BJ (cell line): ENCODE measurements at regions not wholly inside any gene's neighbourhood (a gene's known extent, or its start where the extent isn't known, plus 50 kb on each side); places are given as distances from the start of the nearest gene placed in this dataset.

Experiments
- CTCF ChIA-PET: fragments of 350-600 bp; formaldehyde crosslinking; extraction: SDS; loops from one replicate; lab custom pipeline; 2021; ENCODE audit warnings: antibody characterized with exemption, inconsistent platforms; lab: Yijun Ruan, JAX
- POLR2A ChIA-PET: fragments of 300-600 bp; sonication (Branson Sonifier 250); formaldehyde crosslinking; extraction: SDS; loops from one replicate; lab custom pipeline; 2021; ENCODE audit warnings: antibody characterized with exemption; lab: Charles Lee
- DNase-seq: peaks from one replicate; pipeline ENCODE4 v3.0.0-alpha.2; 2011; ENCODE audit warnings: low read depth
- H3K27me3 ChIP-seq: 2 replicates; pipeline ENCODE4 v1.6.0; 2011; ENCODE audit warnings: low read length; ENCODE audit not compliant: control insufficient read depth, insufficient read depth
- H3K36me3 ChIP-seq: 2 replicates; pipeline ENCODE4 v1.5.1; 2011; ENCODE audit warnings: low read length; ENCODE audit not compliant: control insufficient read depth, insufficient read depth
- H3K4me3 ChIP-seq: 2 replicates; pipeline ENCODE4 v1.5.1; 2011; ENCODE audit warnings: low read depth, mild to moderate bottlenecking, control low read depth, low read length
- CTCF ChIP-seq: IDR thresholded peaks from 2 replicates; pipeline ENCODE4 v1.5.1; 2011; ENCODE audit warnings: low read depth, mild to moderate bottlenecking, control low read depth, inconsistent platforms, low read length, moderate library complexity; ENCODE audit not compliant: insufficient read depth

DNA sequence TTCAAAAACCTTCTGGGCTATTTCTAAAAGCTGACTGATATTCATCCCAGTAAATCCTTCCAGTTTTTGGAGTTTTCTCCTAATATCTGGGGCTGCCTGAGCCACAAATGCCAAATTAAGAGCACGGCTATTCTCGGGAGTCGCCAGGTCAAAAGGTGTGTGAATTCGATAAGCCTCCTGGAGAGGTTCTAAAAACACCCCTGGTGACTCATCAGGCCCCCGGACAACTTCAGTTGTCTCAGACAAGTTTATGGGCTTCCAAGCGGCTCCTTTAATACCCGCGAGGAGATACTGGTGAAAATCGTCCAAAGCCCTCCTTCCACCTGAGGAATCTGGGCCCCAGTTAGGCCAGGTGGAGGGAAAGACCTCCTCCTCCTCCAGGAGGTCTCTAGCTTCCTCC is 677.1 kb downstream of the TMEM121 start:
- H3K4me3 ChIP-seq = no peak overlapping the region
- H3K36me3 ChIP-seq = no peaks in the 10 kb centered on the region
- ChIA-PET CTCF (no interaction called here), POLR2A (no interaction called here)
- TF ChIP-seq CTCF = no peak
- no peak for DNase-seq
- H3K27me3 ChIP-seq = no peaks in the 10 kb centered on the region

DNA sequence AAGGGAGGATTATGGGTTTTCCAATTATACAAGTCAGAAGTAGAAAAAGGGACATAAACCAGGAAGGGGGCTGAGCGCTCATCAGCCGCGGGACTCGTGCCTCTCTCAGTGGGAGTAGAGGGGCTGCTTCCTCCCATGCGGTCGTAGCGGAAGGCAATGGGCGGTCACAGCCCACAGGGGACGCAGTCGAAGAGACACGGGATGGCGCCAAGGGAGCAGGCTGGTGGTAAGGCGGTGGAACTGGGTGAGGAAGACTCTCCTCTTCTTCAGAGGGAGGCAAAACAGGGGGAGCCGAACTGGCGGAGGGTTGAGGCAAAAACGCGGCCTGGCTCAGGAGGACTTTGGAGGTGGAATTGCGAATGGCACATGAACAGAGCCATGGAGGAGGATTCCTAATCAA is 677.7 kb downstream of the TMEM121 start:
- TF ChIP-seq CTCF = no peak
- Histone ChIP-seq H3K27me3 (no peaks in the 10 kb centered on the region), H3K4me3 (no peak overlapping the region), H3K36me3 (no peaks in the 10 kb centered on the region)
- ChIA-PET CTCF (no interaction called here), POLR2A (no interaction called here)
- no peak for DNase-seq

DNA sequence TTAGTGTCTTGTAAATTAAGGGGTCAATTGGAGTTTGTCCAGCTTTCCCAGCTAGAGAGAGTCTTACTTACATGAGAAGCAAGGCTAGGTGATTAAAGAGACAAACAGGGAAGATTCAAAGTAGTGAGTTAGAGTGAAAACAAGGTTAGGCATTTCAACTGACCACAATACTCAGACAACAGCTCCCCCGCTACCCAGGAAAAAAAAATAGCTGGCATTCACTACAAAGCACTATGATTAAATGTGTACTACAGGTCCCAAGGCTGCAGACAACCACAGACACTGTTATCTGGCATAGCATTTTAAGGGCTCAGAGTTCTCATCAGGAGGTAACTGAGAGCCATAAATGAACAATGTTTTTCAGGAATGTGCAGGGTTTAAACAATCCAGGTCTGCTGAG is 680.9 kb downstream of the TMEM121 start:
- no peaks in the 10 kb centered on the region for H3K36me3 ChIP-seq
- no peaks in the 10 kb centered on the region for H3K27me3 ChIP-seq
- no peak for DNase-seq
- ChIA-PET POLR2A (no interaction called here), CTCF (no interaction called here)
- no peak for TF ChIP-seq CTCF
- no peak overlapping the region for H3K4me3 ChIP-seq

GRCh38 chr14:106208794-106209193 is 682.4 kb downstream of the TMEM121 start:
- Histone ChIP-seq H3K4me3 (no peak overlapping the region), H3K36me3 (no peaks in the 10 kb centered on the region), H3K27me3 (no peaks in the 10 kb centered on the region)
- TF ChIP-seq CTCF = no peak
- DNase-seq = no peak
- CTCF ChIA-PET = no interaction called here
- POLR2A ChIA-PET = no interaction called here

DNA sequence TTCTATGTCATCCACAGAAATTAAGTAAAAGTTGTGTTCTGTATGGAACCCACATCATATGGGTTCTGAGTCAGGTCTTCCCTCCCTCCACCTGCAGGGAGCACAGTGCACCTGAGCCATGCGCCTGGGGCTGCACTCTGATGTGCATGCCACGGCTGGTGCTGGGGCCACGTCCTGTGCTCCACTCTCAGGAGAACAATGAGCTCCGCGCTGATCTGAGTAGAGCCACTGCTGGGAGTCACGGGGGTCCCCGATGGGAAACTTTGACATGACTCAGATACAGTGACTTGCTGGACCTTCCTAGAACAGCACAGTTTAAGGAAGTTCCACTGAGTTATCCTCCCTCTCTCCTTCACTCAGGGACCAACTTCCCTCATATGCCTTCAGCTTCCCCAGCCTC is 683.4 kb downstream of the TMEM121 start:
- Histone ChIP-seq H3K27me3 (no peaks in the 10 kb centered on the region), H3K36me3 (no peaks in the 10 kb centered on the region), H3K4me3 (no peak overlapping the region)
- CTCF ChIA-PET = no interaction called here
- POLR2A ChIA-PET = no interaction called here
- TF ChIP-seq CTCF = no peak
- DNase-seq = no peak
